NOMO-1 (cell line): ENCODE measurements at regions not wholly inside any gene's neighbourhood (a gene's known extent, or its start where the extent isn't known, plus 50 kb on each side); places are given as distances from the start of the nearest gene placed in this dataset.
"Not testable (repeated sequence)": the region's sequence is repeated elsewhere in the genome, so short reads cannot be mapped to it uniquely, and the experiment has no call there.

ENCODE experiments used
- DNase-seq, 2 experiments: peaks; one replicate each; lab custom pipeline; 2025; ENCODE audit not compliant: unreplicated experiment in 2 of 2; lab: John Stamatoyannopoulos, UW

- DNase-seq, result no peak
Observed at GRCh38 chr12:46671102-46671501, 154.7 kb downstream of the SLC38A4 start.

DNA sequence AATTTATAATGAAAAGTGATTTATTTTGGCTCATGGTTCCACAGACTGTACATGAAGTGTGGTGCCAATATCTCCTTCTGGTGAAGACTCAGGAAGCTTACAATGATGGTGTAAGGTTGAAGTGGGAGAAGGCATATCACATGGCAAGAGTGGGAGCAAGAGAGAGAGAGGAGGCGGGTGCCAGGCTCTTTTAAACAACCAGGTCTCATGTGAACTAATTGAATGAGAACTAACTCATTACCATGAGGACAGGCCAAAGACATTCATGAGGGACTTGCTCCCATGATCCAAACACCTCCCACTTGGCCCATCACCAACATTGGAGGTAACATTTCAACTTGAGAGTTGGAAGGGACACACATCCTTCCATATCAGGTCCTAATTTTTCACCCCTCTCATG lies 155.2 kb downstream of the SLC38A4 start:
- DNase-seq, result no peak

- DNase-seq, result no peak
Observed at GRCh38 chr12:46669720-46670119, 156.1 kb downstream of the SLC38A4 start.

DNA sequence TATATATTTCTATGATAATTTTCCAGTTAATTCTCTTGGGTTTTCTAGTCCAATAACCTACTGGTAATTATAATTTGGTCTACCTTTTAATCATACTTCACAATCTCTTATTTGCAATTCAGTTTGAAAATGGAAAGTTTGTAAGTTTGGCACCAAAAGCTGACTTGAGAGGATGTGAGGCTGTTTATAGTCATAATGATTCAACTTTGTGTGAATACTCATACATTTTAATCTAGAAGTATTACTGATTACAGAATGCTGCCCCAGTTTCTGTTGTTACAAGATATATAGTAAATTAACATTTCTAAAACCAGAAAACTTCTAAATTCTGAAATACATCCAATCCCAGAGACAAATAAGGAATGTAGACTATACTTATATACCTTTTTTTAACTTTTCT lies 158.2 kb downstream of the SLC38A4 start:
- DNase-seq, result no peak

DNA sequence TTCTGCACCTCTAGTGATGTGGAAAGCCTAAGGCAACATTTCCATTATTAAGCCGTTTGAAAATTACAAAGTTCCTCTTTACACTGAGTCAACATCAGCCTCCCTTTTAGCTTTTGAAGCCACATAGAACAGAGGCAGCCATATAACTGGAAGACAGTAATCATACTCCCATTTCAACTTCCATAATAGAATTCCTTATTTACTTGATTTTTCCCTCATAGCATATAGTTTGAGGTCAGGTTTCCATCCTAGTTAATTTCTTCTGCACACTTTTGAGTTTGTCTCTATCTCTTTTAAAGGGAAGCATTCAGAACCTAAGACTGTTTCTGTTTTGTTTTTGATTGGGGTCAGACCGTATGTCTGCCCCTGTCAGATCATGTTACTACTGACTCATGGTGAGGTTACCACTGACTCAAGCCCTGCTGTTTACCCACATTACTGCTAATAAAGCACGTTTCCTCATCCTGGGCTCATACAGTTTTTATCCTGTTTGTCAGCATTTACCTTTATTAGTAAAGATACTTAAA lies 161.0 kb downstream of the SLC38A4 start:
- peak; percentile 66 to 83 for DNase-seq

- no peak for DNase-seq
Observed at GRCh38 chr12:46663318-46663717, 162.5 kb downstream of the SLC38A4 start.

DNA sequence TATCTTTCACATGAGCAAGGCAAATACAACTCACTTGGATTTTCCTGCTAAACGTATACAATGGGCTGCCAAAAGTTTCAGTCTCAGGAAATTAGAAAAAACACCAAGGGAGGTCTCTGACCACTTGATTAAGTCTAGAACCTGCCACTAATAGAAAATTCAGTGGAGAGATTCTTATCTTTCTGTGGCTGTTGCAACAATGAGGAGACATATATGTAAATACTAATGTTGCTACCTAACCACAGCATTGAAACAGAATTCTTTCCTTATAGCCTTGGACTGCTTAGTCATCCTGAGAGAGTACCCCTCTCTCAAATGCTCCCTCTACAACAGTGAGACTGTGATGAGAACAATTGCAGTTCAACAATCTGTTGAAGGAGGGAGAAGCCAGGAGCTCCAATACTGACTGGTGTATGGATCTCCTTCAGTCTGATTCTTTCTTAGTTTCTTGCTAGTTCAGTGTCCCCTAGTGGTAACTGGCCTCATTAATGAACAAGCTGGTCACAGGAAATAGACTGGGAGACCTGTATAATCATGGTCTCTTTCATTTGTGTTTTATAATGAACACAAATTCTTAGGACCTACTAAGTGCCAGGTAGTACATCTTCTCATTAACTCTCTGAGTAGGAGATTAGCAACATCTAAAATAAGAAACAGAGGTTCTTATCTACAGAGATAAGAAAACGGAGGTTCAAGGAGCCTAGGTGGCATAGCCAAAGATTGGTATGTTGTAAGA lies 164.5 kb downstream of the SLC38A4 start:
- DNase-seq, result peak in 1 of 2 experiments; percentile 80

GRCh38 chr12:46660719-46661109 lies 165.1 kb downstream of the SLC38A4 start:
- DNase-seq, result peak; percentile 84 to 92

DNA sequence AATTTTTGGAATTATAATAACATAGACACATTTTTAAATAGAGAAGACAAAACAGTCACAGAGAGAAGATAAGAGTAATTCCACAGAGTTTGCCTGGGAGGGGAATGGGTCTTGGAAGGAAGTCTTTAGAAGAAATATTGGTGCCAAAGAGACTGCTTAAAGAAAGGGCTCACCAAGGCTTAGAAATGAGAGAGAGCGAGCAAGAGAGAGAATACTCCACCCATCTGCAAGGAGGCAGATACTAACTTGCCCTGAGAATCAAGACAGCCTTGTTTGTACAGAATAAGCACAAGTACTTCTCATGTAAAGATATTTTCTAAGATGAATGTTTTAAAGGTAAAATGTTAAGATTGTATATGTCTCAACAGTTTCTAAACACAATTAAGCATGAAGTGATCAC lies 165.5 kb downstream of the SLC38A4 start:
- no peak for DNase-seq

DNA sequence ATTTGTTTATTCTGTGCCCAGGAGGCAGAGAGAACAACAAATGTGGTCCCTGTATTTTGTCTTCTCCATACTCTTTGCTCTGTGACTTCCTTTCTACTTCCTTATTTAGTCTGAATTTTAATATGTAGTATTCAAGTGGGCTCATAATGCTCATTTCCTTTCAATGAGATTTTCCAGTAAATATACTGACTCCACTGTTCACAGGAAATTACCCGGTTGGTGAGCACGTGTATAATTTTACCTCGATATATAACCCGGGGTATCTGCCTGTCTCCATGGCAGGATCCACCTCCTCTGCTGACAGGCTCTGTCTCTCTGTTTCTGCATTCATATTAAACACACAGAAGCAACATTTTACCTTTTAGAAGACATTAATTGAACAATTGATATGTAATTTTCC lies 166.0 kb downstream of the SLC38A4 start:
- DNase-seq, result peak in 1 of 2 experiments; percentile 39

DNA sequence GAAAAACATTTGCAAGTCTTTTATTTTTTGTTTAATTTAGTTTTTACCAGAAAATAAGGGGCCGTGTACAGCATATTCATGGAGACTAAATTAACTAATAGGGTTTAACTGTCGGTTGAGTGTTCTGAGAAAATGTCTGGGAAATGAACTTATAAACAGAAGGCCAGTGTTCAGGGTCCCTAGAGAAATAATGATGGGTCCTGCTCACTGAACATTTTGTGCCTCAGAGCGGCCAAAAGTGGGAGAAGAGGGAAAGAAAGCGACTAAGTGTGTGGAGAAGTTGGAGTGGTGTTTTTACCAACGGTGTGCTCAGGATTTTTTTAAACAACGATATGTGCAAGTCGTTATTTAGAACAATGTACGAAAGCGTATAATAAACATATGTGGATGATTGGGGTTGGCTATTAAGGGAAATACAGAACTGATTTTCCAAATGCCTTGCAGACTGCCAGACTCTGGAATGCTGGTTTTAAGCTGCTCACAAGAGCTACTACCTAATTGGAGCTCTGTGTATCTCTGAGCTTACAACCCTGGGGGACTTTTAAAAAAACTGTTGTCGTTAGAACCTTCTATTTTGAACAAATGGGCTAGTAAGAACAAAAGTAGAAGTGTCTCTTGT lies 166.7 kb downstream of the SLC38A4 start:
- DNase-seq, result no peak

DNA sequence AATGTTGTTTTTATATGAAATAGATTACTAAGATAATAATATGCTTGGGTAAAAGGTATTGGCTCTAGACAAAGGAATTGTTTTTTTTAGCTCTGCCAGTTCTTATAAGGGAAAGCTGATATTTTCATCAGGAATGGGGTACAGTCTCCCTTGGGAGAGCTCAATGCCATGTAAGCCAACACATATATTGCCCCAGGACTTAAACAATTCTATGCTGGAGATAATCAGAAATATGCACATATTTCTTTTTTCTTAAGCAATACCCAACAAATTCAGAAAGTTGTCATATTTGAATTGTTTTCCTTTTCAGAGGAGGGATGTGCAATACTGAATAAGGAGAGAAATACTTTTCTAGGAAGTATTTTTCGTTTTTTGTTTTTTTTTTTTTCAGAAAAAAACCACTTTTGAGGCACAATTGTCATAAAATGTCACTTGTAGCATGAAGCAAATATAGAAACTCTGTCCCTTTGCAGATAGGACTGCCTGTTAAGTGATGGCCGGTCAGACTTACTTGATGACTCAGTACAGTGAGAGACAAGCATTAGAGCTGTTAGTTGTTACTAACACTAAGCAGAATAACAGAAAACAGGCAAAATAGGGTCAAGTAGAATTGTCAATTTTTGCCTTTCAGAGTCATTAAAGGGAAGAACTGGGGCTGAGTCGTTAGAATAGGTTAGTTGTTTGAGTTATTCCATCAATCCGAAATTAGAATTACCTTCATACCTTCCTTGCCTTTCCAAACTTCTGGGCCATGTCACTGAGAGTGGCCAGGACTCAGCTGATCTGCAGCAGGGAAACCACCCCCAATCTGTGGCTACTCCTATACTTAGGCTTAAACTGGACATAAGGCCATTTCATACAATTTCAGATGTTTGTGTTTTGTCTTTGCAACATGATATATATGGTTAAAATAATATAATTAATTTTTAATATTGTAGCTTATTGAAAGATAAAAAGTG lies 168.1 kb downstream of the SLC38A4 start:
- no peak for DNase-seq

GRCh38 chr12:46655984-46656383 lies 169.8 kb downstream of the SLC38A4 start:
- DNase-seq, result not testable (repeated sequence)

GRCh38 chr12:46653311-46653710 lies 172.5 kb downstream of the SLC38A4 start:
- no peak for DNase-seq

DNA sequence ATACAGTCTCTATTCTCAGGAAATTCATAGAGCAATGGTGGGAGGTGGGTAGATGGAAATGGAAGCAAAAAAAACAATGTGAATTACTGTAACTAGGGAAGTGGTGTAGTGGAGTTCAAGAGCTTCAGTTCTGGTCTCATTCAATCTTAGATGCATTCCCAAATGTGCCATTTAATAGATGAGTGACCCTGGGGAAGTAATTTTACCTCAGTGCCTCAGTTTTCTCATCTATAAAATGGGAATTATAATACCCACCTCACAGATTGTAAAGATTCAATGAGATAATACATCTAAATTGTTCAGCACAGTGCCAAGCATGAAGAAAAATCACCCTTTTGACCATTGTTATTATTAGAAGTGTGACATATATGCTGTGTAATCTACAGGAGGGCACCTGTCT lies 173.1 kb downstream of the SLC38A4 start:
- no peak for DNase-seq

DNA sequence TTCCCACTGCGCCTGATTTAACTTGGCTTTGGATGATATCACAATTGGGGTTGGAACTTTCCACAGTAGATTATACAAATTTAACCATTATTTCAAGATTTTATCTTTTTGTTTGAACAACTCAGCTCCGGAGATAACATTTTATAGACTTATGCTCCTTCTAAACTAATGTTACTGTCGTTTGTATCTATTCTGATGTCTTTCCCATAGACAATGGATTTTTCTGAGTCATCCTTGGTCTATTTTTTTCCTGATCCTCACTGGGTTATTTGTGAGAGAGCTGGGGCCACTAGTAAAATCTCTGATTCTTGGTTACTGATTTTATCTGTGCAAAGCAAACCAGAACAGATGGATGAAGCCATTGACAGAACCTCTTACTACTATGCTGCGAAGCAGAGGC lies 175.1 kb downstream of the SLC38A4 start:
- no peak for DNase-seq

DNA sequence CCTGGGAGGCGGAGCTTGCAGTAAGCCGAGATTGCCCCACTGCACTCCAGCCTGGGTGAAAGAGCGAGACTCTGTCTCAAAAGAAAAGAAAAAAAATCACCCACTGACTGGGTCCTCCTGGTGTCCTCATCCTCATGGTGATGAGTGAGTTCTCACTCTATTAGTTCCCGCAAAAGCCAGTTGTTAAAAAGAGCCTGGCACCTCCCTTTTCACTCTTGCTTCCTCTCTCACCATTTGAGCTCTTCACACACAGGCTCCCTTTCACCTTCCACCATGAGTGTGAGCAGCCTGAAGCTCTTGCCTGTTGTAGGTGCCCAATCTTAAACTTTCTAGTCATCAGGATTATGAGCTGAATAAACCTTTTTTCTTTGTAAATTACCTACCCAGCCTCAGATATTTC lies 176.4 kb downstream of the SLC38A4 start:
- no peak for DNase-seq

GRCh38 chr12:46647034-46647433 lies 178.8 kb downstream of the SLC38A4 start:
- no peak for DNase-seq

- not testable (repeated sequence) for DNase-seq
Observed at GRCh38 chr12:46641649-46642048, 184.1 kb downstream of the SLC38A4 start.

GRCh38 chr12:46635818-46636217 lies 190.0 kb downstream of the SLC38A4 start:
- no peak for DNase-seq
